Stimulated activated CD8-positive, alpha-beta memory T cell treated with anti-CD3 and anti-CD28 coated beads, Interleukin-15, amount 100 ng/mL, for 48 hours (primary cell): ENCODE measurements at regions not wholly inside any gene's neighbourhood (a gene's known extent, or its start where the extent isn't known, plus 50 kb on each side); places are given as distances from the start of the nearest gene placed in this dataset.
"Not testable (repeated sequence)": the region's sequence is repeated elsewhere in the genome, so short reads cannot be mapped to it uniquely, and the experiment has no call there.

ENCODE experiments used
- DNase-seq, 2 donors: peaks; one replicate each; pipeline ENCODE4 v3.0.0-alpha.2; 2020; ENCODE audit warnings: low read depth in 2 of 2

GRCh38 chr12:28980436-28980835, 168.6 kb upstream of the FAR2 start:
- no peak for DNase-seq

- no peak for DNase-seq
These were observed 161.3 kb upstream of the FAR2 start for GRCh38 chr12:28987538-28988324.

- DNase-seq = no peak
These were observed 160.8 kb upstream of the FAR2 start for GRCh38 chr12:28988325-28988704.

- DNase-seq = no peak
These were observed 157.5 kb upstream of the FAR2 start for GRCh38 chr12:28991626-28992025.

- DNase-seq = no peak
These were observed 155.4 kb upstream of the FAR2 start for GRCh38 chr12:28993720-28994119.

- no peak for DNase-seq
These were observed 154.8 kb upstream of the FAR2 start for GRCh38 chr12:28994179-28994715.

GRCh38 chr12:28996688-28997087, 152.4 kb upstream of the FAR2 start:
- no peak for DNase-seq

- DNase-seq = peak; percentile 6 to 10
These were observed 150.4 kb upstream of the FAR2 start for GRCh38 chr12:28998662-28999120.

GRCh38 chr12:29004066-29004935, 144.8 kb upstream of the FAR2 start:
- no peak for DNase-seq

GRCh38 chr12:29004936-29005304, 144.2 kb upstream of the FAR2 start:
- no peak for DNase-seq

GRCh38 chr12:29008786-29009185, 140.3 kb upstream of the FAR2 start:
- no peak for DNase-seq

GRCh38 chr12:29012673-29013072, 136.4 kb upstream of the FAR2 start:
- no peak for DNase-seq

GRCh38 chr12:29017532-29017931, 131.5 kb upstream of the FAR2 start:
- not testable (repeated sequence) for DNase-seq

GRCh38 chr12:29023436-29024076, 125.5 kb upstream of the FAR2 start:
- DNase-seq = no peak

GRCh38 chr12:29024117-29024516, 125.0 kb upstream of the FAR2 start:
- DNase-seq = no peak

GRCh38 chr12:29025937-29026336, 123.1 kb upstream of the FAR2 start:
- DNase-seq = no peak

- DNase-seq = no peak
These were observed 122.7 kb upstream of the FAR2 start for GRCh38 chr12:29026419-29026818.

GRCh38 chr12:29029484-29029883, 119.6 kb upstream of the FAR2 start:
- DNase-seq = not testable (repeated sequence)

GRCh38 chr12:29030006-29030405, 119.1 kb upstream of the FAR2 start:
- DNase-seq = no peak

GRCh38 chr12:29032446-29032845, 116.6 kb upstream of the FAR2 start:
- no peak for DNase-seq

GRCh38 chr12:29033519-29033918, 115.6 kb upstream of the FAR2 start:
- no peak for DNase-seq

GRCh38 chr12:29035112-29035511, 114.0 kb upstream of the FAR2 start:
- no peak for DNase-seq
